HCT116 (cell line): ENCODE measurements at regions not wholly inside any gene's neighbourhood (a gene's known extent, or its start where the extent isn't known, plus 50 kb on each side); places are given as distances from the start of the nearest gene placed in this dataset.

ENCODE experiments used
- ATAC-seq: fragments of 200-7000 bp; cut with Tn5 transposase; 2 replicates; pipeline ENCODE4 v1.9.1; 2020; ENCODE audit warnings: mild to moderate bottlenecking, moderate library complexity
- BruUV-seq: library from RNA; stranded (reverse); fragments of 400-500 nt; replicated peaks from 2 replicates; lab custom pipeline; 2021; lab: Mats Ljungman, UMichigan
- CTCF ChIA-PET: fragments of 300-600 bp; sonication (Branson Sonifier 250); formaldehyde crosslinking; loops from one replicate; lab custom pipeline; 2021; ENCODE audit warnings: antibody characterized with exemption; lab: Charles Lee
- POLR2A ChIA-PET: fragments of 300-600, 350-600 bp; sonication (Branson Sonifier 250); formaldehyde crosslinking; loops from one replicate; lab custom pipeline; 2021; ENCODE audit warnings: antibody characterized with exemption; lab: Charles Lee
- RAD21 ChIA-PET, 2 experiments: fragments of 300-600 bp; sonication (Branson Sonifier 250); formaldehyde crosslinking; loops; one replicate each; lab custom pipeline; 2023; ENCODE audit warnings: low total read pairs in 2 of 2; ENCODE audit not compliant: uncharacterized antibody in 2 of 2, unreplicated experiment in 2 of 2, low non-redundant PET in 1 of 2; lab: Charles Lee
- DNase-seq: peaks from one replicate; pipeline ENCODE4 v3.0.0-alpha.2; 2010; ENCODE audit warnings: low read depth, low spot score
- H2AFZ ChIP-seq: fragments of 200-600 bp; shearing (Covaris generic), sonication (generic); 2 replicates; pipeline ENCODE4 v1.6.1; 2017; ENCODE audit warnings: low read depth, mixed run types, mixed read lengths, antibody characterized with exemption, low read length; ENCODE audit not compliant: poor library complexity, severe bottlenecking
- H3K27ac ChIP-seq: 2 replicates; pipeline ENCODE4 v1.5.1; 2012; ENCODE audit warnings: low read depth, low read length
- H3K27me3 ChIP-seq: fragments of 200-600 bp; sonication (generic); 2 replicates; pipeline ENCODE4 v1.6.1; 2016; ENCODE audit warnings: mixed run types, low read length, mixed read lengths; ENCODE audit not compliant: insufficient read depth
- H3K36me3 ChIP-seq, 2 experiments: fragments of 200-500 bp in 1 of 2; fragments of 200-600 bp in 1 of 2; sonication (Bioruptor generic) in 1 of 2; sonication (generic) in 1 of 2; 2 replicates each; pipeline versions ENCODE4 v1.5.1 to v1.6.1; 2014 to 2016; ENCODE audit warnings: low read length in 2 of 2, inconsistent platforms in 1 of 2, mixed read lengths in 1 of 2, mixed run types in 1 of 2; ENCODE audit not compliant: insufficient read depth in 2 of 2, control insufficient read depth in 1 of 2
- H3K4me1 ChIP-seq, 2 experiments: fragments of 200-600 bp in 1 of 2; sonication (generic) in 1 of 2; 2 replicates each; pipeline versions ENCODE4 v1.5.1 to v1.6.1; 2012 to 2017; ENCODE audit warnings: low read length in 2 of 2, inconsistent platforms in 1 of 2, mild to moderate bottlenecking in 1 of 2, mixed read lengths in 1 of 2, mixed run types in 1 of 2, moderate library complexity in 1 of 2; ENCODE audit not compliant: insufficient read depth in 2 of 2, control insufficient read depth in 1 of 2
- H3K4me2 ChIP-seq: fragments of 200-600 bp; sonication (generic); 2 replicates; pipeline ENCODE4 v1.6.1; 2017; ENCODE audit warnings: mixed run types, low read length, mixed read lengths
- H3K4me3 ChIP-seq, 2 experiments: fragments of 200-600 bp in 1 of 2; sonication (generic) in 1 of 2; replicated peaks in 1 of 2; 2 replicates each; pipeline ENCODE4 v1.5.1; 2011 to 2016; ENCODE audit warnings: low read length in 2 of 2, control low read depth in 1 of 2, low read depth in 1 of 2, mild to moderate bottlenecking in 1 of 2, mixed read lengths in 1 of 2, mixed run types in 1 of 2
- H3K79me2 ChIP-seq: fragments of 200-600 bp; sonication (generic); 2 replicates; pipeline ENCODE4 v1.6.1; 2017; ENCODE audit warnings: mild to moderate bottlenecking, mixed run types, low read length, moderate library complexity, mixed read lengths; ENCODE audit not compliant: insufficient read depth
- H3K9ac ChIP-seq: fragments of 200-600 bp; sonication (generic); 2 replicates; pipeline ENCODE4 v1.6.1; 2016; ENCODE audit warnings: low read length, mixed read lengths
- H3K9me2 ChIP-seq: fragments of 200-600 bp; sonication (generic), shearing (Covaris generic); 2 replicates; pipeline ENCODE4 v1.6.1; 2017; ENCODE audit warnings: mixed run types, mild to moderate bottlenecking, moderate library complexity; ENCODE audit not compliant: insufficient read depth
- H3K9me3 ChIP-seq, 2 experiments: fragments of 200-500 bp in 1 of 2; fragments of 200-600 bp in 1 of 2; sonication (Bioruptor generic) in 1 of 2; sonication (generic) in 1 of 2; 2 replicates each; pipeline ENCODE4 v1.6.1; 2014 to 2017; ENCODE audit warnings: low read length in 2 of 2, mixed read lengths in 2 of 2, inconsistent platforms in 1 of 2, low read depth in 1 of 2, mild to moderate bottlenecking in 1 of 2, mixed run types in 1 of 2, moderate library complexity in 1 of 2; ENCODE audit not compliant: control insufficient read depth in 1 of 2, insufficient read depth in 1 of 2
- H4K20me1 ChIP-seq: fragments of 200-600 bp; sonication (generic), shearing (Covaris generic); 2 replicates; pipeline ENCODE4 v1.6.1; 2017; ENCODE audit warnings: mixed run types, mild to moderate bottlenecking, moderate library complexity; ENCODE audit not compliant: insufficient read depth
- ATF3 ChIP-seq: IDR thresholded peaks from 2 replicates; pipeline ENCODE4 v1.6.1; 2012
- CTCF ChIP-seq, 3 experiments: fragments of 200-600 bp in 1 of 3; sonication (generic) in 1 of 3; IDR thresholded peaks in 2 of 3; conservative IDR thresholded peaks in 1 of 3; 2 replicates each; pipeline ENCODE4 v1.5.1; 2012 to 2017; ENCODE audit warnings: low read depth in 2 of 3, low read length in 2 of 3, antibody characterized with exemption in 1 of 3, borderline replicate concordance in 1 of 3, control low read depth in 1 of 3, mild to moderate bottlenecking in 1 of 3, mixed read lengths in 1 of 3, mixed run types in 1 of 3, moderate library complexity in 1 of 3; ENCODE audit not compliant: insufficient read depth in 1 of 3
- EGR1 ChIP-seq: IDR thresholded peaks from 2 replicates; pipeline ENCODE4 v1.6.1; 2012; ENCODE audit warnings: low read depth
- ELF1 ChIP-seq: IDR thresholded peaks from 2 replicates; pipeline ENCODE4 v1.6.1; 2012; ENCODE audit warnings: low read depth, borderline replicate concordance
- EZH2 ChIP-seq: fragments of 200-600 bp; sonication (generic); IDR thresholded peaks from 2 replicates; pipeline ENCODE4 v1.6.1; 2017; ENCODE audit warnings: antibody characterized with exemption, mixed run types
- EZH2phosphoT487 ChIP-seq: fragments of 200-600 bp; IDR thresholded peaks from 2 replicates; pipeline ENCODE4 v1.6.1; 2018; ENCODE audit warnings: antibody characterized with exemption, borderline replicate concordance
- POLR2A ChIP-seq: IDR thresholded peaks from 2 replicates; pipeline ENCODE4 v1.7.0; 2011; ENCODE audit warnings: borderline replicate concordance; ENCODE audit not compliant: insufficient read depth, insufficient read length; ENCODE audit errors: extremely low read depth
- SIN3A ChIP-seq: IDR thresholded peaks from 2 replicates; pipeline ENCODE4 v1.6.1; 2012; ENCODE audit warnings: low read depth
- YY1 ChIP-seq: IDR thresholded peaks from 2 replicates; pipeline ENCODE4 v1.6.1; 2011; ENCODE audit warnings: low read length, low read depth, moderate library complexity, mild to moderate bottlenecking; ENCODE audit not compliant: insufficient replicate concordance; ENCODE audit errors: extremely low read depth
- ZNF274 ChIP-seq: fragments of 200-500 bp; sonication (Bioruptor generic); IDR thresholded peaks from 2 replicates; pipeline ENCODE4 v1.6.1; 2014; ENCODE audit warnings: mild to moderate bottlenecking, low read depth, low read length, inconsistent platforms
- intact Hi-C: fragments of 100-400 bp; cut with micrococcal nuclease; formaldehyde crosslinking; loops from 2 replicates; pipeline ENCODE4 v1.10.0; 2022
- TF ChIP-seq, protein P1 (sequence below): IDR thresholded peaks from 2 replicates; pipeline ENCODE4 v1.6.1; 2012; ENCODE audit warnings: low read depth
- TF ChIP-seq, protein P2 (sequence below): IDR thresholded peaks from 2 replicates; pipeline ENCODE4 v1.6.1; 2011; ENCODE audit warnings: mild to moderate bottlenecking, low read length, moderate library complexity; ENCODE audit not compliant: insufficient replicate concordance; ENCODE audit errors: extremely low read depth

DNA sequence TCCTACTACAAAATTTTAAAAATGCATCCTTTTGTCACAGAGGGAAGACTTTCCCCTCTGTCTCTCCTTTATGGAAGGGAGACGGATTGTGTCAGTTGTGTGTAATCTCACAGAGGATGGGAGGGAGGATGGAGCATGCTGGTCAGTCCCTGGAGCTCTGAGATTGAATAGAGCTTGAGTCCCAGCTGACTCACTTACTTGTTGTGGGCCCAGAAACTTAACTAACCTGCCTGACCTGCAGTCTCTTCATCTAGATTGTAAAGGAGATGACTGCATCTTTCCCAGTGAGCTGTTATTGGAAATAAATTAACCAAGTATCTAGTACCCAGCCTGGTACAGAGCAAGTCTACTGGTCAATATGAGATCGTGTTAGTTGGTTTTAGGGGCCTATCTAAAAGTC lies 77.9 kb upstream of the ADO start:
- TF ChIP-seq CTCF (IDR thresholded peaks at IDR 0.05 in 2 of 3, conservative IDR thresholded peaks at IDR 0.05 in 1 of 3; ENCODE audit: borderline replicate concordance in 1 of 3, insufficient read depth in 1 of 3, low read depth in 2 of 3, low read length in 2 of 3) (no peak), EZH2 (no peak), EZH2phosphoT487 (no peak), SIN3A (no peak), EGR1 (no peak)
- Histone ChIP-seq H3K27me3 (peaks cover 43% of the 10 kb centered on the region), H3K4me2 (no peak overlapping the region), H3K9ac (no peak overlapping the region), H3K4me3 (no peak overlapping the region), H4K20me1 (no peaks in the 10 kb centered on the region), H3K36me3 (no peaks in the 10 kb centered on the region), H3K27ac (no peak overlapping the region), H3K9me2 (no peaks in the 10 kb centered on the region), H3K4me1 (no peaks in the 10 kb centered on the region), H2AFZ (no peak overlapping the region), H3K9me3 (no peaks in the 10 kb centered on the region), H3K79me2 (no peaks in the 10 kb centered on the region)
- intact Hi-C loops, result no loop called here
- RAD21 ChIA-PET, result no interaction called here
- DNase-seq (no peak), ATAC-seq (no peak)
- CTCF ChIA-PET, result no interaction called here
- POLR2A ChIA-PET, result no interaction called here
- BruUV-seq, result no TSS peak

DNA sequence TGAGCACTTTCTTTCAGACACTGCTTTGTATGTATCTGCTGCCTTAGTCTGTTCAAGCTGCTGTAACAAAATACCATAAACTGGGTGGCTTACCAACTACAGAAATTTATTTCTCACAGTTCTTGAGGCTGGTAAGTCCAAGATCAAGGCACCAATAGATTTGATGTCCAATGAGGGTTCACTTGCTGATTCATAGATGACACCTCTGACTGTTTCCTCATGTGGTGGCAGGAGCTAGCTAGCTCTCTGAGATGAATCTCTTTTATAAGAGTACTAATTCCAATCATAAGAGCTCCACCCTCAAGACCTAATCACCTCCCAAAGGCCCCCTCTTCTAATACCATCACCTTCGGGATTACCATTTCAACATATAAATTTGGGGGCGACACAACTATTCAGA lies 76.6 kb upstream of the ADO start:
- no peak for ATAC-seq
- POLR2A ChIA-PET, result no interaction called here
- RAD21 ChIA-PET, result no interaction called here
- no peaks in the 10 kb centered on the region for H3K9me2 ChIP-seq
- intact Hi-C loops, result no loop called here
- no peak overlapping the region for H3K4me2 ChIP-seq
- no peak overlapping the region for H3K27ac ChIP-seq
- H3K9ac ChIP-seq, result no peak overlapping the region
- no peak overlapping the region for H3K4me3 ChIP-seq
- H3K9me3 ChIP-seq, result no peaks in the 10 kb centered on the region
- no TSS peak for BruUV-seq
- no peak overlapping the region for H2AFZ ChIP-seq
- CTCF ChIA-PET, result no interaction called here
- H3K36me3 ChIP-seq, result no peaks in the 10 kb centered on the region
- H3K79me2 ChIP-seq, result no peaks in the 10 kb centered on the region
- no peaks in the 10 kb centered on the region for H4K20me1 ChIP-seq
- peaks cover under 1 to 8% of the 10 kb centered on the region in 2 experiments; a peak in 3 of 4 replicates for H3K4me1 ChIP-seq
- no peak for DNase-seq
- H3K27me3 ChIP-seq, result peaks cover 55% of the 10 kb centered on the region
- TF ChIP-seq ZNF274 (no peak), POLR2A (no peak), EZH2 (no peak), ATF3 (no peak), ELF1 (no peak), EZH2phosphoT487 (no peak), YY1 (no peak)
- TF ChIP-seq, protein P1, sequence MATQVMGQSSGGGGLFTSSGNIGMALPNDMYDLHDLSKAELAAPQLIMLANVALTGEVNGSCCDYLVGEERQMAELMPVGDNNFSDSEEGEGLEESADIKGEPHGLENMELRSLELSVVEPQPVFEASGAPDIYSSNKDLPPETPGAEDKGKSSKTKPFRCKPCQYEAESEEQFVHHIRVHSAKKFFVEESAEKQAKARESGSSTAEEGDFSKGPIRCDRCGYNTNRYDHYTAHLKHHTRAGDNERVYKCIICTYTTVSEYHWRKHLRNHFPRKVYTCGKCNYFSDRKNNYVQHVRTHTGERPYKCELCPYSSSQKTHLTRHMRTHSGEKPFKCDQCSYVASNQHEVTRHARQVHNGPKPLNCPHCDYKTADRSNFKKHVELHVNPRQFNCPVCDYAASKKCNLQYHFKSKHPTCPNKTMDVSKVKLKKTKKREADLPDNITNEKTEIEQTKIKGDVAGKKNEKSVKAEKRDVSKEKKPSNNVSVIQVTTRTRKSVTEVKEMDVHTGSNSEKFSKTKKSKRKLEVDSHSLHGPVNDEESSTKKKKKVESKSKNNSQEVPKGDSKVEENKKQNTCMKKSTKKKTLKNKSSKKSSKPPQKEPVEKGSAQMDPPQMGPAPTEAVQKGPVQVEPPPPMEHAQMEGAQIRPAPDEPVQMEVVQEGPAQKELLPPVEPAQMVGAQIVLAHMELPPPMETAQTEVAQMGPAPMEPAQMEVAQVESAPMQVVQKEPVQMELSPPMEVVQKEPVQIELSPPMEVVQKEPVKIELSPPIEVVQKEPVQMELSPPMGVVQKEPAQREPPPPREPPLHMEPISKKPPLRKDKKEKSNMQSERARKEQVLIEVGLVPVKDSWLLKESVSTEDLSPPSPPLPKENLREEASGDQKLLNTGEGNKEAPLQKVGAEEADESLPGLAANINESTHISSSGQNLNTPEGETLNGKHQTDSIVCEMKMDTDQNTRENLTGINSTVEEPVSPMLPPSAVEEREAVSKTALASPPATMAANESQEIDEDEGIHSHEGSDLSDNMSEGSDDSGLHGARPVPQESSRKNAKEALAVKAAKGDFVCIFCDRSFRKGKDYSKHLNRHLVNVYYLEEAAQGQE, result no peak
- TF ChIP-seq, protein P2, sequence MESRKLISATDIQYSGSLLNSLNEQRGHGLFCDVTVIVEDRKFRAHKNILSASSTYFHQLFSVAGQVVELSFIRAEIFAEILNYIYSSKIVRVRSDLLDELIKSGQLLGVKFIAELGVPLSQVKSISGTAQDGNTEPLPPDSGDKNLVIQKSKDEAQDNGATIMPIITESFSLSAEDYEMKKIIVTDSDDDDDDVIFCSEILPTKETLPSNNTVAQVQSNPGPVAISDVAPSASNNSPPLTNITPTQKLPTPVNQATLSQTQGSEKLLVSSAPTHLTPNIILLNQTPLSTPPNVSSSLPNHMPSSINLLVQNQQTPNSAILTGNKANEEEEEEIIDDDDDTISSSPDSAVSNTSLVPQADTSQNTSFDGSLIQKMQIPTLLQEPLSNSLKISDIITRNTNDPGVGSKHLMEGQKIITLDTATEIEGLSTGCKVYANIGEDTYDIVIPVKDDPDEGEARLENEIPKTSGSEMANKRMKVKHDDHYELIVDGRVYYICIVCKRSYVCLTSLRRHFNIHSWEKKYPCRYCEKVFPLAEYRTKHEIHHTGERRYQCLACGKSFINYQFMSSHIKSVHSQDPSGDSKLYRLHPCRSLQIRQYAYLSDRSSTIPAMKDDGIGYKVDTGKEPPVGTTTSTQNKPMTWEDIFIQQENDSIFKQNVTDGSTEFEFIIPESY, result no peak
